AG08396 (cell line): ENCODE measurements at regions not wholly inside any gene's neighbourhood (a gene's known extent, or its start where the extent isn't known, plus 50 kb on each side); places are given as distances from the start of the nearest gene placed in this dataset.

Source experiments
- DNase-seq: peaks from one replicate; pipeline ENCODE4 v3.0.0; 2012; ENCODE audit warnings: low spot score, mixed read lengths

DNA sequence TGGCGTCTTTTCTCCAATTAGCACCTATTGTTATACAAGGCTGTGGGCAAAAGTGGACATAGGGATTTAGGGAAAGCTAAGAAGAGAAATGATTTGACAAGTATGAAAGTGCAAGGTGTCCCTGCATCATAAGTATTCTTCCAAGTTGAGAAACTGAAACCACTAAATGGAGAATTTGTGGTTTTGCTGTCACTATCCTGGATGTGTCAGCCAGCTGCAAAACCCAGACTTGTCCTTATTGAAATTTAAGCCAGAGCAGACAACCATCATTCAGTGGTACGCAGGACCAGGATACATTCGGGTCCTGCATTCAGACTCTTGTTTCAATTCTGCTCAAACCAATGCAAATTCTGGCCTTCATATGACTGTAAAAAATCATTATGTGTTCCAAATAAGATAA is 384.8 kb upstream of the TGFBR2 start:
- no peak for DNase-seq

DNA sequence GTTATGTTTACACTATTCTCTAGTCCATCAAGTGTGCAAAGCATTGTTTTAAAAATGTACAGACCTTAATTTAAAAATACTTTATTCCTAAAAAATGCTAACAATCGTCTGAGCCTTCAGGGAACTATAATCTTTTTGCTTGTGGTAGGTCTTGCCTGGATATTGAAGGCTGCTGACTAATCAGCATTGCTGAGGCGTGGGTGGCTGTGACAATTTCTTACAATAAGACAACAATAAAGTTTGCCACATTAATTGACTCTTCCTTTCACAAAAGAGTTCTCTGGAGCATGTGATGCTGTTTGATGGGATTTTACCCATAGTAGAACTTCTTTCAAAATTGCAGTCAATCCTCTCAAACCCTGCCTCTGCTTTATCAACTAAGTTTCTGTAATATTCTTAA is 384.0 kb upstream of the TGFBR2 start:
- DNase-seq = no peak

DNA sequence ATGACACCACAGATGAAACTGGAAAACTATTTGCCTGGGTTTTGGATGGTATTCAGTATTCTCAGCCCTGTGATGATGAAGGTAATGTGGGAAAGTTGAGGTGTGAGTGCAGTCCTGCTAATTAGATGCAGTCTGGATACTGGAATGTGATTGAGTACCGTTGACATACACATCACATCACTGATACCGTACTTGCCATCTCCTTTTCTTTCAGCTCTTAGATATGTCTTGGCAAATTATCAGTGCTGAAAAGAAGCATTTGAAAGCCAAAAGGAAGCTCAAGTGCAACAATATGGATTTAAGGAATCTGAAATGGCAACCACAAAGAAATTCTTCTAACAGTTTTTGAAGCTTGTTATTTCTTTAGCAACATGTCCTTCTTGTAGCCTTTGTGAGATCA is 381.4 kb upstream of the TGFBR2 start:
- DNase-seq = no peak

DNA sequence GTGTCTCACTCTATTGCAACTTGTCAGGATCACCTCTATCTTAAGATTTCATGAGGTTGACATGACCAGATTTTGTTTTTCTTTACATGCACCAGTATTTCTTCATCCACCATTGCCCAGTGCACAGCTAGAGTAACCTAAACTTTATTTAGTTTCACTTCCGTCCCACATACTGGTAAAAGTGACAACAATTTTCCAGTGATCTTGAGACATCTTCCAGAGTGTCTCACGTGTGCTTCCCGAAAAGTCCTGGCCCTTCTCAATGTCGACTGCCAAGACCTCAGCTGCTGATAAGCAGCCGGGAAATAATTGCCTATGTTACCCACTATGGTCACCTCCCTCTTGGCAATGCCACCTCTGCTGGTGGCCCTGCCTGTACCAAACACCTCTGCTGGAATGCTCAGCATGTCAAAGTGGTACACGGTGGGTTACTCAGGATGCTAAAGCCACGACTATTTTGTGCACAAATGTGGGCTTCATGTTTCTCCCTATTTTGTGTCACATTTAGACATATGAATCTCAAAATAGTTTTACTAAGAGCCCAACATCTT is 379.7 kb upstream of the TGFBR2 start:
- no peak for DNase-seq

DNA sequence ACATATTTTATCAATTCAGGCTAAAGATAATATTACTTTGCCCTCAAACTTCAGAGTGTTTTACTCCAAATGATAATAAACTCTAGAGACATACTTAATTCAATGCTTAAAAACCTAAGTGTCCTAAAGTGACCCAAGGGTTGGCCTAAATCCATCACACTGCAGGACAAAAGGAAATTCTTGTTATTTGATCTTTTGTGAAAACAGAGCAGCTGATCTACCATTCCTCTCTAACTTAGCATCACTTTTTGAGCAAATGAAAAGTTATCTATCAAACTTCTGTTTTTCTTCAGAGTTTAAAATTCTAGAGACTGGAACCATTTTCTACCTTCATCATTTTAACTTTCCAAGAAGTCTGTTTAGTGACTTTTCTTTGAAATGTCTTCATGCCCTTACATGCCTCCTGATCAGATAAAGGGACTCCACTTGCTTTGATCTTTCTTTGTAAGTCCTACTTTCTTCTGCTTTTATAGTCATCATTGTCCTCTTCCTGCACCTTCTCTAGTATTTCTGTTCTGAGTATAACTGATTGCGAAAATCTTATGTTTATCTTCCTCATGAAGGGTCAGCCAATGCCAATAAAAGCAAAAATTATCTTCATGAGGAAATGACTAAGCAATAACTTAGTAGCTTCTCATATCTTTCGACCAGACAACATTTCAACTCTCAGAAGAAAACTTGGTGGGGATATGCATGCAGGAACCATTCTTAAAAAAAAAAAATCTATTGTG is 378.7 kb upstream of the TGFBR2 start:
- peak; percentile 13 for DNase-seq

DNA sequence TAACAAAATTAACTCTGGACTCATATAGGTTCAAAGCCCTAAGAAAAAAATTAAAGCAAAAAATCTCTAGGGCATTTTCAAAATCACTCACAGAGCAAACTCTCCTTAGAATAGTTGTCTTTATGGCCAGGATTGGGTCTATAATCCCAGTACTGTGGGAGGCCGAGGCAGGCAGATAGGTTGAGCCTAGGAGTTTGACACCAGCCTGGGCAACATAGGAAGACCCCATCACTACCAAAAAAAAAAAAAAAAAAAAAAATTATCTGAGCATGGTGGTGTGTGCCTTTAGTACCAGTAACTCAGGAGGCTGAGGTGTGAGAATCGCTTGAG is 378.1 kb upstream of the TGFBR2 start:
- no peak for DNase-seq

DNA sequence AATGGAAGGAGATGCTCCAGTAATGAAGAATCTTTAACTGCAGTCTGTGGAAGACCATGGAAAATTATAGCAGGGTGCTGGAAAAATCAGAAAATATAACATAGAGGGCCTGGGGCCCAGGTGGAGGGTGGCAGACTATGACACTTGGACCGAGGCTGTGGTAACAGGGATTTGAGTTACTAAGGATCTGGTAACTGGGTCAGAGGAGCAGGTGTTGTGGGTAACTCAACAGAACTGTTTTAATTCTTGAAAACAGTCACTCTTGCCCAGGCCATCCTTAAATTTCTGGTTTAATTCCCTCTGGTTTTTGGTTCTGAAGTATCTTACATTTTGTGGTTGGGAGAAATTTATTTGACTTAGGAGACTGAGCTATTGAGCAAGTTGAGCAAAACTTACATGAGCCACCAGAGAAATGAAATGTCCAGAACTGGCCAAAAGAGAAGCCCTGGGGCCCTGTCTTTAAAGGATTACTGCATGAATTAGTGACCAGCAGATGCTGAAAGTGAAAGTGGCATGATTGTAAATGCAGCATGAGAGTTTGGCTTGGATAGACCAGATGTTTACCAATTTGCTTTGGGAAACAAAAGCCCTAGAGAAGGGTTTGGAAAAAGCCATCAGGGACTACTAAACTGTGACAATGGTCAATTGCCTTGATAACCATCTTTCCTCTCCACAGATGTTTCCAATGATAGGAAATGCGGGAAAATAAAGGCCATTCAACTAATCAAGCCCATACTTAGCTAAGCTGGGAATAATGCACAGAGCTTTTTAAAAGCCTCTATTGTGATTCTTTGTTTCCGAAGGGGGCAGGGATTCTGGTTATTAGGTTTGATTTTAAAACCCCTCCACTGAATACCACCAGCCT is 374.9 kb upstream of the TGFBR2 start:
- peak; percentile 7 for DNase-seq

DNA sequence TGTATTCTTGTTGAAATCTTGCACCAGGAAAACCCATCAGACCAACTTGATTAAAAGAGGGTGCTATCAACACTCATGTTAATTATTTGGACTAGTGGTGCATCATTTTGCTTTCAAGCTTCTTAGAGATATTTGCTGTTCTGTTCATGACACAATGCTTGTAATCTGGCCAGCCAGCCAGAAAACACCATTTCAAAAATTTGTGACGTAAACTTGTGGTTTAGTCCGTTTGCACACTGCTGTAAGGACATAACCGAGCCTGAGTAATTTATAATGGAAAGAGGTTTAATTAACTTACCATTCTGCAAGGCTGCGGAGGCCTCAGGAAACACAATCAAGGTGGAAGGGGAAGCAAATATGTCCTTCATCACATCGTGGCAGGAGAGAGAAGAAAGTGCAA is 374.3 kb upstream of the TGFBR2 start:
- DNase-seq = peak; percentile 44

DNA sequence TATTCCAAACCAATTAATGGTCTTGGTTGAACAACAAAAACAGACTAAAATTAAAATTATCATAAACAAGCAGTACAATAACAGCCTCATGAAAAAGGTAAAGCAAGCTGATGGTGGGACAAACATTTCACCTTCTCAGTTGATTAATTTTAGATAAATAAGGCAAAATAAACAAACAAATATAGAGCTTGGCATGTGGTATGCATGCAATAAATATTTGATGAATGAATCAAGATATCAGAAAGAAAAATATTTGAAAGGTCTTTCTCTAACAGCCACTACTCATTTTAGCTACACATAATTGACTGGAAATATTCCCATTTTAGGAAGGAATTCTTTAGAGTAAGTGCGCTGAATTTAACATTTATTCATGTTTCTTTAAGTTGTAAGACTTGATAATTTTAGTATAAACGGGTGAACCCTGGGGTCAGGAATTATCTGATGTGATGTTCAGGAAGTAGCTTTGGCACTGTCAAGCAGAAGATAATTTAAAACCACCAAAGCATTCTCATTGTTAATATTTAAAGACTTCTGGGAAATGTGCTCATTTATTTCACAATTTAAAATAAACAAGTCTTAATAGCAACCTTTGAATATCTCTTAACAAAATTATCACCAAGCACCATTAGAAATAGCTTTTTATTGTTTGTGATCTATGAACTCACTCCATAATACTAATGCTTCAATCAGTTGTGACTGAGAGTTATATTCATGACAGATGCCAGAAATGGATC is 372.3 kb upstream of the TGFBR2 start:
- no peak for DNase-seq

DNA sequence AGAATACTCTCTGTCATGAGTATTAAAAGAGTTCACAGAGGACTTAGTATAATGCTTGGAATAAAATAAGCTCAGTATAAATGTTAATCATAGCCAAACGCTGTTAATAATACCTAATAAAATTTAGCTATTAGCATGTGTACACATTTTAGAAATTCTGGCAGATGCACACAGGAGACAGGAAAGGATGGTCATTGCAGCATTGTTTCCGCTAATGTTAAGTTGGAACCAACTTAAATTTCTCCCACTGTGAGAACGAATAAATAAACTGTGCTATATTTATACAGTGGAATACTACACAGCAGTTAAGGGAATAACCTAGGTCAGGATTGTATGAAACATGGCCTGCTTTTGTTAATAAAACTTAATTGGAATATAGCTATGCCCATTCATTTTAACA is 370.4 kb upstream of the TGFBR2 start:
- no peak for DNase-seq

DNA sequence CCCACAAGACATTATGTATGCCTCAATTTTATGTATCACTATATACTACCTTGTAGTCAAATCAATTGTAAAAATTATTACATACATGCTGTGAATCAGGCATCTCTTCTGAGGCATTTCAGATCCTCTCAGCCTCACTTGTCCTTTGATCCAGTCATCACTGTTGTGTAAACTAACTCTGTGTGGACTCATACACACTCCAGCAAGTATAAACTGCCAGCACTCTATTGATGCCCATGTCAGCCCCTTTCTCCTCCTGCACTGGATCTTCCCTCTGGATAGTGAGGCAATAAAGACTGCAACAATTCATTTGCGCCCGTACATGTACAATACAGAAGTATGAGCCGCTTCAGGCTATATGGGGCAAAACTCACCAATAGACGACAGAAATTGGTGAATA is 364.7 kb upstream of the TGFBR2 start:
- peak; percentile 14 for DNase-seq

DNA sequence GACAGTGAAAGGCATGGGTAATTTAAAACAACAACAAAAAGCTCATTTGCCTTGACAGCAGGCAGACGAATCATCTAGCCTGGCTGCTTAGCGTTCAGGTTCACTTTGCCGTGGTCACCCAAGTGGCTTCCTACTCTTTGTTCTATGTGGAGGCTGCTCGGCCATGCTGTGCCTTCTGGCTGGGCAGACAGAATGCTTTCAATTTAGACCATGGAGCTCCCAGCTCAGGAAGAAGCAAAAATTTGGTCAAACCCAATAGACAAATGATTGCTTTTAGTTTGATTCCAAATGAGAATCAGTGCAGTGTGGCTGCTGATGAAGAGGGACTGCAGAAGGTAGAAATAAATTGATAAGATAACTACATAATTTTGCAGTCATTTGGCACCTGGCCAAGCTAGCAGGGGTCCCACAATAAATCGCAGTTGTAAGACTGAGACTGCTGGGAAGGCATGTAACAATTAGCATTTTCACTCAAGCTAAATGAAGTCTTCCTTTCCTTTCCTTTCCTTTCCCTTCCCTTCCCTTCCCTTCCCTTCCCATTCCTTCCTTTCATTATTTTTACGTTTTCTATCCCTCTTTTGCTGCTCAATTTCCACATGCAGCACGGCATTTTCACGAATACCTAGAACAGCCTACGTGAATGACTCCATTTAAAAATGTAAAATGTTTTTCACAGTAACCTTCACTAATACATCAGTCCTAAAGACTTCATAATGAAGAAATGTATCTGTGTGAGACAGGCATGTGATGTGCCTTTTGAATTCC is 360.4 kb upstream of the TGFBR2 start:
- DNase-seq = no peak

DNA sequence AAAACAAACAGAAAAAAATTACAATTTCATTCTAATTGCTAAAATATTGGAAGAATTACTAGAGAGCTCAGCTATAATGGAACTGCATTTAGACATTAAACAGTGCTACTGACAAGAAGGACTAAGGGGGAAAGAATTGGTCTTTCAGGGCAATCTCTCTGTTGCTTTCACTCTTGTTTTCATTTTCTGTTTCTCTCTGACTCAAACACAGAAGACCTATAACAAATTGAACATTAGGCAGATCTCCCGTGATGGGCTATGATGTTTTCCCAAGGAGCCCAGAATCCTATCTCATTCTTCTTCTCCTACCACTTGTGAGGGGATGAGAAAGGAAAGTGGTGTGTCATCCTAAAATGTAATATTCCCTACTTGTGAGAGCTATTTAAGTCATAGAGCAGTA is 358.0 kb upstream of the TGFBR2 start:
- no peak for DNase-seq

DNA sequence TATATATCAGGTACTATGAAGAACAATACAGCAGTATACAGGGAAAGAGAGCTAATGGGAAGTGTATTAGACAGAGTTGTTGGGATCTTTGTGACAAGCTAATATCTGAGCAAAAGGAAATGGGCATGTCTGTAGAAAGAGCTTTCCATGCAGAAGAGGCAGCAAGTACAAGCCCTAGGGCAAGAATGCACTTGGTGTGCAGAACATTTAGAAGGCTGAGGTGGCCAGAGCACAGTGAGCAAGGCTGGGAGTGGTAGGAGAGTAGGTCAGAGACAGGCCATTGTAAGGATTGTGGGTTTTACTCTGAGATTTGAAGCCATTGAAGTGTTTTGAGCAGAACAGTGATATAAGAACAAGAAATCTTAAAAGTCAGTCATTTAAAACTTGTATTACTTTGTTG is 353.9 kb upstream of the TGFBR2 start:
- no peak for DNase-seq

DNA sequence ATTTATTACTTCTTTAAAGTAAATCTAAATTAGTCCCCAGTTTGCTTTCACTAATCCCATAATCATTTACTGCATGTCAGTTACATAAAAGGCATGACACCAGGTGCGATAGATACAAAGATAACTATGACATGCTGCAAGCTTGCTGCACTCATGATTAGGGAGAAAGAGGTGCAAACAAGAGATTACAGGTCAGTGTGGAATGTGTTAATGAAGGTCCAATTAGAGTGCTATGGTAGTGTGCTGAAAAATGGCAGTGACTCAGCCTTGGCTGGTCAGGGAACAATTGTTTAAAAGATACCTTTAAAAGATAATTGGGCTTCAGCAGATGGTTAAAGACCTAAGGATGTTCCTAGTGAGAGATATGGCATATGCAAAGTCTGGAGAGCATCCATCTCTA is 352.6 kb upstream of the TGFBR2 start:
- DNase-seq = no peak

DNA sequence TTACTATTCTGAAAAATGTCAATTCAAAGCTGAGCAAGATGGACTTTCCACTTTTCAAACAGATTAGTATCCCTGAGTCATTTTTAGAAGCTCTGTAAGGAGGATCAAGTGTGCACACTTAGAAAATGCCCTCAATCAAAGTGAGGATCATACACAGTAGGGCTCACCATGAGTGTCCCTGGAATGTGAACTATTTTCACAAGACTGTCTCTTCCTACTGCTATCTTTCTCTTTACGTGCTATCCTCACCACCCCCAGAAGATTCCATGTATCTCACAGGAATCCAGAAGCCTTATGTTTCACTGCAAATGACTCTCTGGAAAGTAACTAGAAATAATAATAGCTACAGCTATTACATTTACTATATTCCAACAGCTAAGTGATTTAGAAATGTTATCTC is 349.9 kb upstream of the TGFBR2 start:
- no peak for DNase-seq

DNA sequence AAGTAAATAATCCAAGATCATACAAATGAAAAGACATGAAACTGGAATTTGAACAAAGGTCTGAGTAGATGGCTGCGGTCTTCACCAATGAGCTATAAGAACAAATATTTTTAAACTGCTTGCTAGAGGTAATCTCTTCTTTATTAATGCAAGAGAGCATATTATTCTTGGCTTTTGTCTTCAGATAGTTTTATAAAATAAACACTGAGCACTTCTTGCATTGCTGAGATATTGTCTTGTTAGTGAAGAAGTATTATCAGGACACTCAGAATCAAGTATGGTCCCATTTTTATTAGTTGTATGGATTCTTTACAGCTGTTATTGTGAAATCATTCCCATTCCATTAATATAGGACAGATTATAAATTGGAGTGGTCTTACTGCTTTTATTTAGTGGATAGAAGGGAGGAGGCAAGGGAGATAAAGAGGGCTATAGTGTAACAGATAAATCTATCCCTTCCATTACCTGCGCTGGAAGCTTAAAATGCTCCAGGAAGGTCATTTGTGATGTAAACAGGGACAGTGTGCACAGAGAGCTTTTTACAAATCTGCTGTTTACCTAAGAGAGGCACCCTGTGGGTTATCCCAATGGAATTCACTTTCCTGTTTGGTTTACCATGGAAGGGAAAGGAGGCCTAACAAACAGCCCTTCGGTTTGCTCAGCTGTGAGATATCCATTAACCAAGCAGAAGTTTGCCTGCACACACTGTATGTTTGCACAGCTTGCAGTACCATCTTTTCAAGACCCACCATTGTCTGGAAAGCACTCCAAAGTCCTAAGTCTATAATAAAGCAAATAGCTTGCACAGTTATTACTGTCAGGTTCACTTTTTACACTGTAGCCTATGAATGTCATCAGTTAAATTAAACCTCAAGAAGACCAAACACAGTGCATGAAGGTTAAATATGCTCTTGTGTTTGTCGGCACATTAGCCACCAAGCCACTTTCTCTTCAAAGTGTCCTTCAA is 347.7 kb upstream of the TGFBR2 start:
- DNase-seq = no peak

DNA sequence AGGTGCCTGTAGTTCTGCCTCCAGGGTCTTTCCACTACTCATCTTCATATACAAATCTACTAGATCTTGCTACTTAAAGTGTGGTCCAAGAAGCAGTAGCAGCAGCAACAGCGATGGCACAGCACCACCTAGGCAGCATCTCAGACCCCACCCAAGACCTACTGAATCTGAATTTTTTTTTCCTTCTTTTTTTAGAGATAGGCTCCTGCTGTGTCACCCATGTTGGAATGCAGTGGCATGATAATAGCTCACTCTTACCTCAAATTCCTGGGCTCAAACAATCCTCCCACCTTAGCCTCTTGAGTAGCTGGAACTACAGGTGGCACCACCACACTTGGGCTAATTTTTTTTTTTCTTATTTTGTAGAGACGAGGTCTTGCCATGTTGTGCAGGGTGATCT is 346.7 kb upstream of the TGFBR2 start:
- no peak for DNase-seq

DNA sequence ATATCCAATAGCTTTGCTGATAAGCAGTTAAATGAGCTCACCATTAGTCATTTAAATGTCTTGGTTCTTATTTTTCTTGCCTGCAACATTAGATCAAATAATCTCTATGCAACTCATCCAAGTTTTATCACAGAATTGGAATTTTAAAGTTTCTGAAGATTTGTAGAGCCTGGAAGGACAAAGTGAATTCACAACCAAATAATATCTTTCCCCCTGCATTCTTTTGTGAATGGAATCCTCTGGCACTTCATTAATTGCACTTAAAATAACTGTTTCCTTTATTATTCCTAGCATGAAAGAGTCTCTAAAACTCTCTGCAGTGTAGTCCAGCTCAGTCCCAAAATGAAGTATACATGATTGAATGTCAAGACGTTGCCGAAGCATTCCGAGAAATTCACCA is 345.6 kb upstream of the TGFBR2 start:
- no peak for DNase-seq

DNA sequence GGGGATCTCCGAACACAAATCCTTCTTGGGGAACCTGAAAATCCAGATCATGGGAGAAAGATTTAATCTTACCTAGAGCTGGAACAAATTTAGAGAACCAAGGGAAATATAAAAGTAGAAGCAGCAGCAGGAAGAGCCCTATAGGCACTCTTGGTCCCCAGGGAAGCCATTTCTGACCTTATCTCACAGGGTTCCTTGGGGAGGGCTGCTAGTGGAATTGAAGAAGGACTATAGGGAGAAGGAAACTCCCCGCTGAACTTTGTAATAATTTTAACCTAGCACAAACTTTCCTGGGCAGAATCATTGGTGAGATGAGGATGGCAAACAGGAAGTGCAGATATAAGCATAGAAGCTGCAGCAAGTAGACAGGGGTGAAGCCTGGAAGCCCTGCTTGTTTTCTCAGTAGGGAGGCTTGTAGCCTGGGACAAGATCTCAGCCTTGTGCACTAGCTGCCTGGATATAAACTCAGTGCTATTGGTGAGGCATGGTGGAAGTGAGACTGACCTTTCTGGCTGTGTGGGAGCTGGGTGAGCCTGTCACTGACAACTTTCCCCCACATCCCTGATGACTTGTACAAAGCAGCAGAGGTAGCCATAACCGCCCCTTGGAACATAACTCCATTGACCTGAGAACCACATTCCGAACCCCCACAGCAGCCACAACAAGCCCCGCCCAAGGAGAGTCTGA is 343.0 kb upstream of the TGFBR2 start:
- DNase-seq = no peak
